HCT116 (cell line): ENCODE measurements at regions not wholly inside any gene's neighbourhood (a gene's known extent, or its start where the extent isn't known, plus 50 kb on each side); places are given as distances from the start of the nearest gene placed in this dataset.

Experiments used
- ATAC-seq: fragments of 200-7000 bp; cut with Tn5 transposase; 2 replicates; pipeline ENCODE4 v1.9.1; 2020; ENCODE audit warnings: mild to moderate bottlenecking, moderate library complexity
- BruUV-seq: library from RNA; stranded (reverse); fragments of 400-500 nt; replicated peaks from 2 replicates; lab custom pipeline; 2021; lab: Mats Ljungman, UMichigan
- CTCF ChIA-PET: fragments of 300-600 bp; sonication (Branson Sonifier 250); formaldehyde crosslinking; loops from one replicate; lab custom pipeline; 2021; ENCODE audit warnings: antibody characterized with exemption; lab: Charles Lee
- POLR2A ChIA-PET: fragments of 300-600, 350-600 bp; sonication (Branson Sonifier 250); formaldehyde crosslinking; loops from one replicate; lab custom pipeline; 2021; ENCODE audit warnings: antibody characterized with exemption; lab: Charles Lee
- RAD21 ChIA-PET, 2 experiments: fragments of 300-600 bp; sonication (Branson Sonifier 250); formaldehyde crosslinking; loops; one replicate each; lab custom pipeline; 2023; ENCODE audit warnings: low total read pairs in 2 of 2; ENCODE audit not compliant: uncharacterized antibody in 2 of 2, unreplicated experiment in 2 of 2, low non-redundant PET in 1 of 2; lab: Charles Lee
- DNase-seq: peaks from one replicate; pipeline ENCODE4 v3.0.0-alpha.2; 2010; ENCODE audit warnings: low read depth, low spot score
- H2AFZ ChIP-seq: fragments of 200-600 bp; shearing (Covaris generic), sonication (generic); 2 replicates; pipeline ENCODE4 v1.6.1; 2017; ENCODE audit warnings: low read depth, mixed run types, mixed read lengths, antibody characterized with exemption, low read length; ENCODE audit not compliant: poor library complexity, severe bottlenecking
- H3K27ac ChIP-seq: 2 replicates; pipeline ENCODE4 v1.5.1; 2012; ENCODE audit warnings: low read depth, low read length
- H3K27me3 ChIP-seq: fragments of 200-600 bp; sonication (generic); 2 replicates; pipeline ENCODE4 v1.6.1; 2016; ENCODE audit warnings: mixed run types, low read length, mixed read lengths; ENCODE audit not compliant: insufficient read depth
- H3K36me3 ChIP-seq, 2 experiments: fragments of 200-500 bp in 1 of 2; fragments of 200-600 bp in 1 of 2; sonication (Bioruptor generic) in 1 of 2; sonication (generic) in 1 of 2; 2 replicates each; pipeline versions ENCODE4 v1.5.1 to v1.6.1; 2014 to 2016; ENCODE audit warnings: low read length in 2 of 2, inconsistent platforms in 1 of 2, mixed read lengths in 1 of 2, mixed run types in 1 of 2; ENCODE audit not compliant: insufficient read depth in 2 of 2, control insufficient read depth in 1 of 2
- H3K4me1 ChIP-seq, 2 experiments: fragments of 200-600 bp in 1 of 2; sonication (generic) in 1 of 2; 2 replicates each; pipeline versions ENCODE4 v1.5.1 to v1.6.1; 2012 to 2017; ENCODE audit warnings: low read length in 2 of 2, inconsistent platforms in 1 of 2, mild to moderate bottlenecking in 1 of 2, mixed read lengths in 1 of 2, mixed run types in 1 of 2, moderate library complexity in 1 of 2; ENCODE audit not compliant: insufficient read depth in 2 of 2, control insufficient read depth in 1 of 2
- H3K4me2 ChIP-seq: fragments of 200-600 bp; sonication (generic); 2 replicates; pipeline ENCODE4 v1.6.1; 2017; ENCODE audit warnings: mixed run types, low read length, mixed read lengths
- H3K4me3 ChIP-seq, 2 experiments: fragments of 200-600 bp in 1 of 2; sonication (generic) in 1 of 2; replicated peaks in 1 of 2; 2 replicates each; pipeline ENCODE4 v1.5.1; 2011 to 2016; ENCODE audit warnings: low read length in 2 of 2, control low read depth in 1 of 2, low read depth in 1 of 2, mild to moderate bottlenecking in 1 of 2, mixed read lengths in 1 of 2, mixed run types in 1 of 2
- H3K79me2 ChIP-seq: fragments of 200-600 bp; sonication (generic); 2 replicates; pipeline ENCODE4 v1.6.1; 2017; ENCODE audit warnings: mild to moderate bottlenecking, mixed run types, low read length, moderate library complexity, mixed read lengths; ENCODE audit not compliant: insufficient read depth
- H3K9ac ChIP-seq: fragments of 200-600 bp; sonication (generic); 2 replicates; pipeline ENCODE4 v1.6.1; 2016; ENCODE audit warnings: low read length, mixed read lengths
- H3K9me2 ChIP-seq: fragments of 200-600 bp; sonication (generic), shearing (Covaris generic); 2 replicates; pipeline ENCODE4 v1.6.1; 2017; ENCODE audit warnings: mixed run types, mild to moderate bottlenecking, moderate library complexity; ENCODE audit not compliant: insufficient read depth
- H3K9me3 ChIP-seq, 2 experiments: fragments of 200-500 bp in 1 of 2; fragments of 200-600 bp in 1 of 2; sonication (Bioruptor generic) in 1 of 2; sonication (generic) in 1 of 2; 2 replicates each; pipeline ENCODE4 v1.6.1; 2014 to 2017; ENCODE audit warnings: low read length in 2 of 2, mixed read lengths in 2 of 2, inconsistent platforms in 1 of 2, low read depth in 1 of 2, mild to moderate bottlenecking in 1 of 2, mixed run types in 1 of 2, moderate library complexity in 1 of 2; ENCODE audit not compliant: control insufficient read depth in 1 of 2, insufficient read depth in 1 of 2
- H4K20me1 ChIP-seq: fragments of 200-600 bp; sonication (generic), shearing (Covaris generic); 2 replicates; pipeline ENCODE4 v1.6.1; 2017; ENCODE audit warnings: mixed run types, mild to moderate bottlenecking, moderate library complexity; ENCODE audit not compliant: insufficient read depth
- ATF3 ChIP-seq: IDR thresholded peaks from 2 replicates; pipeline ENCODE4 v1.6.1; 2012
- CEBPB ChIP-seq: IDR thresholded peaks from 2 replicates; pipeline ENCODE4 v1.6.1; 2012; ENCODE audit warnings: low read depth
- CTCF ChIP-seq, 3 experiments: fragments of 200-600 bp in 1 of 3; sonication (generic) in 1 of 3; IDR thresholded peaks in 2 of 3; conservative IDR thresholded peaks in 1 of 3; 2 replicates each; pipeline ENCODE4 v1.5.1; 2012 to 2017; ENCODE audit warnings: low read depth in 2 of 3, low read length in 2 of 3, antibody characterized with exemption in 1 of 3, borderline replicate concordance in 1 of 3, control low read depth in 1 of 3, mild to moderate bottlenecking in 1 of 3, mixed read lengths in 1 of 3, mixed run types in 1 of 3, moderate library complexity in 1 of 3; ENCODE audit not compliant: insufficient read depth in 1 of 3
- EGR1 ChIP-seq: IDR thresholded peaks from 2 replicates; pipeline ENCODE4 v1.6.1; 2012; ENCODE audit warnings: low read depth
- ELF1 ChIP-seq: IDR thresholded peaks from 2 replicates; pipeline ENCODE4 v1.6.1; 2012; ENCODE audit warnings: low read depth, borderline replicate concordance
- EZH2 ChIP-seq: fragments of 200-600 bp; sonication (generic); IDR thresholded peaks from 2 replicates; pipeline ENCODE4 v1.6.1; 2017; ENCODE audit warnings: antibody characterized with exemption, mixed run types
- EZH2phosphoT487 ChIP-seq: fragments of 200-600 bp; IDR thresholded peaks from 2 replicates; pipeline ENCODE4 v1.6.1; 2018; ENCODE audit warnings: antibody characterized with exemption, borderline replicate concordance
- FOSL1 ChIP-seq: IDR thresholded peaks from 2 replicates; pipeline ENCODE4 v1.6.1; 2012; ENCODE audit warnings: low read depth
- MAX ChIP-seq: IDR thresholded peaks from 2 replicates; pipeline ENCODE4 v1.6.1; 2012
- POLR2A ChIP-seq: IDR thresholded peaks from 2 replicates; pipeline ENCODE4 v1.7.0; 2011; ENCODE audit warnings: borderline replicate concordance; ENCODE audit not compliant: insufficient read depth, insufficient read length; ENCODE audit errors: extremely low read depth
- POLR2AphosphoS5 ChIP-seq: IDR thresholded peaks from 2 replicates; pipeline ENCODE4 v1.6.1; 2011; ENCODE audit warnings: mild to moderate bottlenecking, low read depth, low read length, moderate library complexity
- SIN3A ChIP-seq: IDR thresholded peaks from 2 replicates; pipeline ENCODE4 v1.6.1; 2012; ENCODE audit warnings: low read depth
- YY1 ChIP-seq: IDR thresholded peaks from 2 replicates; pipeline ENCODE4 v1.6.1; 2011; ENCODE audit warnings: low read length, low read depth, moderate library complexity, mild to moderate bottlenecking; ENCODE audit not compliant: insufficient replicate concordance; ENCODE audit errors: extremely low read depth
- ZNF274 ChIP-seq: fragments of 200-500 bp; sonication (Bioruptor generic); IDR thresholded peaks from 2 replicates; pipeline ENCODE4 v1.6.1; 2014; ENCODE audit warnings: mild to moderate bottlenecking, low read depth, low read length, inconsistent platforms
- intact Hi-C: fragments of 100-400 bp; cut with micrococcal nuclease; formaldehyde crosslinking; loops from 2 replicates; pipeline ENCODE4 v1.10.0; 2022
- TF ChIP-seq, protein P1 (sequence below): IDR thresholded peaks from 2 replicates; pipeline ENCODE4 v1.6.1; 2012; ENCODE audit warnings: low read depth
- TF ChIP-seq, protein P2 (sequence below): IDR thresholded peaks from 2 replicates; pipeline ENCODE4 v1.6.1; 2011; ENCODE audit warnings: mild to moderate bottlenecking, low read length, moderate library complexity; ENCODE audit not compliant: insufficient replicate concordance; ENCODE audit errors: extremely low read depth

DNA sequence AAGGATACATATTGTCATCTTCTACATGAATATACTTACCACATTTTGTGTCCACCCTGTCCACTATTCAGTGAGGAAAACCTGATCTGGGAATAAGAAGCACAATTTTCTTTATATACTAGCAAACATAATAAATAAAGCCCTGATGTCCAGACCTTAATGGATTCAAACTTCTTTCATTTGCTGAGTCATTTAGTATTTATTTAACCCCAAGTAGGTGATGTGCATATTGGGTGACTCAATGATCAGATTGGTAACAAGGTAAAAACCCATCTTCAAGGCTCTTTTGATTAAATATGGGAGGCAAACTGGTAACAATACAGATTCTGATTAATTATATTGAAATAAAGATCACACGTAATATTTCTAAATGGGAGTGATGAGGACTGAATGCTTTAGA lies 1159.8 kb upstream of the EYS start:
- Histone ChIP-seq H3K36me3 (no peaks in the 10 kb centered on the region), H3K4me2 (no peak overlapping the region), H4K20me1 (no peaks in the 10 kb centered on the region), H3K79me2 (no peaks in the 10 kb centered on the region), H3K4me1 (no peaks in the 10 kb centered on the region), H3K9me2 (no peaks in the 10 kb centered on the region), H2AFZ (no peak overlapping the region), H3K4me3 (no peak overlapping the region), H3K9ac (no peak overlapping the region), H3K9me3 (peaks cover 0 to 4% of the 10 kb centered on the region in 2 experiments; a peak in 2 of 4 replicates), H3K27ac (no peak overlapping the region), H3K27me3 (no peaks in the 10 kb centered on the region)
- no peak for ATAC-seq
- ChIA-PET CTCF (no interaction called here), POLR2A (no interaction called here), RAD21 (no interaction called here)
- DNase-seq, result no peak
- no peak for TF ChIP-seq CEBPB
- TF ChIP-seq POLR2AphosphoS5, result no peak
- no peak for TF ChIP-seq YY1
- TF ChIP-seq SIN3A, result no peak
- TF ChIP-seq, protein P1, sequence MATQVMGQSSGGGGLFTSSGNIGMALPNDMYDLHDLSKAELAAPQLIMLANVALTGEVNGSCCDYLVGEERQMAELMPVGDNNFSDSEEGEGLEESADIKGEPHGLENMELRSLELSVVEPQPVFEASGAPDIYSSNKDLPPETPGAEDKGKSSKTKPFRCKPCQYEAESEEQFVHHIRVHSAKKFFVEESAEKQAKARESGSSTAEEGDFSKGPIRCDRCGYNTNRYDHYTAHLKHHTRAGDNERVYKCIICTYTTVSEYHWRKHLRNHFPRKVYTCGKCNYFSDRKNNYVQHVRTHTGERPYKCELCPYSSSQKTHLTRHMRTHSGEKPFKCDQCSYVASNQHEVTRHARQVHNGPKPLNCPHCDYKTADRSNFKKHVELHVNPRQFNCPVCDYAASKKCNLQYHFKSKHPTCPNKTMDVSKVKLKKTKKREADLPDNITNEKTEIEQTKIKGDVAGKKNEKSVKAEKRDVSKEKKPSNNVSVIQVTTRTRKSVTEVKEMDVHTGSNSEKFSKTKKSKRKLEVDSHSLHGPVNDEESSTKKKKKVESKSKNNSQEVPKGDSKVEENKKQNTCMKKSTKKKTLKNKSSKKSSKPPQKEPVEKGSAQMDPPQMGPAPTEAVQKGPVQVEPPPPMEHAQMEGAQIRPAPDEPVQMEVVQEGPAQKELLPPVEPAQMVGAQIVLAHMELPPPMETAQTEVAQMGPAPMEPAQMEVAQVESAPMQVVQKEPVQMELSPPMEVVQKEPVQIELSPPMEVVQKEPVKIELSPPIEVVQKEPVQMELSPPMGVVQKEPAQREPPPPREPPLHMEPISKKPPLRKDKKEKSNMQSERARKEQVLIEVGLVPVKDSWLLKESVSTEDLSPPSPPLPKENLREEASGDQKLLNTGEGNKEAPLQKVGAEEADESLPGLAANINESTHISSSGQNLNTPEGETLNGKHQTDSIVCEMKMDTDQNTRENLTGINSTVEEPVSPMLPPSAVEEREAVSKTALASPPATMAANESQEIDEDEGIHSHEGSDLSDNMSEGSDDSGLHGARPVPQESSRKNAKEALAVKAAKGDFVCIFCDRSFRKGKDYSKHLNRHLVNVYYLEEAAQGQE, result no peak
- TF ChIP-seq ZNF274, result no peak
- TF ChIP-seq EZH2, result no peak
- TF ChIP-seq POLR2A, result no peak
- TF ChIP-seq EZH2phosphoT487, result no peak
- TF ChIP-seq, protein P2, sequence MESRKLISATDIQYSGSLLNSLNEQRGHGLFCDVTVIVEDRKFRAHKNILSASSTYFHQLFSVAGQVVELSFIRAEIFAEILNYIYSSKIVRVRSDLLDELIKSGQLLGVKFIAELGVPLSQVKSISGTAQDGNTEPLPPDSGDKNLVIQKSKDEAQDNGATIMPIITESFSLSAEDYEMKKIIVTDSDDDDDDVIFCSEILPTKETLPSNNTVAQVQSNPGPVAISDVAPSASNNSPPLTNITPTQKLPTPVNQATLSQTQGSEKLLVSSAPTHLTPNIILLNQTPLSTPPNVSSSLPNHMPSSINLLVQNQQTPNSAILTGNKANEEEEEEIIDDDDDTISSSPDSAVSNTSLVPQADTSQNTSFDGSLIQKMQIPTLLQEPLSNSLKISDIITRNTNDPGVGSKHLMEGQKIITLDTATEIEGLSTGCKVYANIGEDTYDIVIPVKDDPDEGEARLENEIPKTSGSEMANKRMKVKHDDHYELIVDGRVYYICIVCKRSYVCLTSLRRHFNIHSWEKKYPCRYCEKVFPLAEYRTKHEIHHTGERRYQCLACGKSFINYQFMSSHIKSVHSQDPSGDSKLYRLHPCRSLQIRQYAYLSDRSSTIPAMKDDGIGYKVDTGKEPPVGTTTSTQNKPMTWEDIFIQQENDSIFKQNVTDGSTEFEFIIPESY, result no peak
- TF ChIP-seq CTCF (IDR thresholded peaks at IDR 0.05 in 2 of 3, conservative IDR thresholded peaks at IDR 0.05 in 1 of 3; ENCODE audit: borderline replicate concordance in 1 of 3, insufficient read depth in 1 of 3, low read depth in 2 of 3, low read length in 2 of 3), result no peak
- no peak for TF ChIP-seq EGR1
- TF ChIP-seq MAX, result no peak
- TF ChIP-seq ATF3, result no peak
- TF ChIP-seq FOSL1, result no peak
- TF ChIP-seq ELF1, result no peak
- BruUV-seq, result no TSS peak
- intact Hi-C loops, result no loop called here
